GM12891 (cell line): ENCODE measurements at regions not wholly inside any gene's neighbourhood (a gene's known extent, or its start where the extent isn't known, plus 50 kb on each side); places are given as distances from the start of the nearest gene placed in this dataset.

Experiments
- DNase-seq: peaks from one replicate; pipeline ENCODE4 v3.0.0; 2011; ENCODE audit warnings: low spot score; ENCODE audit not compliant: insufficient read length
- FAIRE-seq: peaks from 2 replicates; lab custom pipeline; 2011; peaks lifted over from hg19 to GRCh38; lab: Jason Lieb, UNC
- PAX5 ChIP-seq: IDR thresholded peaks from 2 replicates; pipeline ENCODE4 v1.6.1; 2011; ENCODE audit warnings: low read length, moderate library complexity, mild to moderate bottlenecking; ENCODE audit not compliant: insufficient read depth, severe bottlenecking
- POLR2A ChIP-seq: IDR thresholded peaks from 2 replicates; pipeline ENCODE4 v1.6.1; 2011; ENCODE audit warnings: low read depth, low read length, control low read depth
- POLR2AphosphoS5 ChIP-seq: IDR thresholded peaks from 2 replicates; pipeline ENCODE4 v1.6.1; 2011; ENCODE audit warnings: low read depth, low read length, control low read depth
- POU2F2 ChIP-seq: IDR thresholded peaks from 2 replicates; pipeline ENCODE4 v1.6.1; 2011; ENCODE audit warnings: low read depth, mild to moderate bottlenecking, control low read depth, low read length, moderate library complexity
- SPI1 ChIP-seq: IDR thresholded peaks from 2 replicates; pipeline ENCODE4 v1.6.1; 2011; ENCODE audit warnings: low read depth, low read length, control low read depth
- TAF1 ChIP-seq: IDR thresholded peaks from 2 replicates; pipeline ENCODE4 v1.6.1; 2011; ENCODE audit warnings: low read depth, low read length, control low read depth

DNA sequence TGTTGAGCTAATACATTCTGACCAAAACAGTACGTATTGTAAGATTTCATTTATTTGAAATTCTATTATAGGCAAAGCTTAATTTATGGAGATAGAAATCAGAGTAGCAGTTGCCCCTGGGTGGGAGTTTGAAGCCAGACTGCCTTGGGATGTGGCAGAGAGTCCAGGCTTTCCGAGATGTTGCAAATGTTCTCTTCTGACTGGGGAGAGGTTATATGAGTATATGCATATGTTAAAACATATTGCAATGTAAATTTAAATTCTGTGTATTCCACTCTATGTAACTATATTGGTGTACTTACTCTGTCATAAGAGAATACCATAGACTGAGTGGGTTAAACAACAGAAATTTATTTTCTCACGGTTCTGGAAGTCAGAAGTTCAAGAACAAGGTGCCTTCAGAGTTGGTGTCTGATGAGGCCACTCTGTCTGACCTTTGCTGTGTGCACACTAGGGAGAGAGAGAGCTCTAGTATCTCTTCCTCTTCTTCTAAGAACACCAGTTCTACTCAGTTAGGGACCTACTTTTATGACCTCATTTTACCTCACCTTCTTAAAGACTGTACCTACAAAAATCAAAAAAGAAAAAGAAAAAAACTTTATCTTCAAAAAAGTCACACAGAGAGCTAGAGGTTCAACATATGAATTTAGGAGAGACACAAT is 299.3 kb upstream of the HS3ST1 start:
- DNase-seq (no peak), FAIRE-seq (no peak)
- TF ChIP-seq PAX5, result no peak
- no peak for TF ChIP-seq POLR2A
- TF ChIP-seq SPI1, result 0 out of 2 replicates have a peak, but pooled peaks have one; percentile 8
- no peak for TF ChIP-seq TAF1
- TF ChIP-seq POLR2AphosphoS5, result no peak
- TF ChIP-seq POU2F2, result no peak

DNA sequence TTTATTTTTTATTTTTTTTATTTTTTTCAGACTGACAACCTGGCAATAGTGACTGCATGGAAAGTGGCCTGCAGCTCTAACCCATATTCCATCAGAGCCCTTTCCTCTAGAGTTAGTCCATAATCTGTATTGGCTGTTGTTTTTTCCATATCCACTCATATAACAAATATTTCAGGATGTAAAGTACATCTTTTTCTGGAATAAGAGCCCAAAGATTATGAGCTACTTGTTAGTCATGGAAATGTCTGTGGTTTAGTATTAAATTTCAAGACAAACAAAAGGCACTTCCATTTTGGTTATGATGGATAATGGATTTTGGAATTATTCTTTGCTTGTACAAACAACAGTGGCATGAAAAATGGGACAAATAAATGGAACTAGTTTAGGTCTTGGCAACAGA is 296.0 kb upstream of the HS3ST1 start:
- TF ChIP-seq POLR2AphosphoS5 (no peak), PAX5 (no peak), SPI1 (no peak), POU2F2 (no peak), POLR2A (no peak), TAF1 (no peak)
- DNase-seq (no peak), FAIRE-seq (no peak)

DNA sequence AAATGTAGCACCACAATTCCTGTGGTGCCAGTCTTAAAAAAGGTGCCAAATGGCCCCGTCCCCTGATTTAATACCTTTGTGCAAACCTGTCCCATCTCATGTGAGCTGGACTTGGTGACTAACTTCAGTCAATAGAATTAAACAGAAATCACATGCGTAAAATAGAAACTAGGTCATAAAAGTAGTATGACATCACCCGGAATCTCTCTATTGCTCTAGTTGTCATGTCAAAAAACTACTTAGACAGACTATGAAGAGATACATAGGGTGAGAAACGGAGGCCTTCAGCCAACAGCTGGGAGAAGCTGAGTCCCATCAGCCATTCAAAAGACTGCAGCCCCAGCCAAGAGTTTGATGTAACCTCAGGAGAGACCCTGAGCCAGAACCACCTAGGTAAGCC is 293.5 kb upstream of the HS3ST1 start:
- no peak for FAIRE-seq
- TF ChIP-seq POLR2A, result no peak
- no peak for TF ChIP-seq POLR2AphosphoS5
- no peak for DNase-seq

DNA sequence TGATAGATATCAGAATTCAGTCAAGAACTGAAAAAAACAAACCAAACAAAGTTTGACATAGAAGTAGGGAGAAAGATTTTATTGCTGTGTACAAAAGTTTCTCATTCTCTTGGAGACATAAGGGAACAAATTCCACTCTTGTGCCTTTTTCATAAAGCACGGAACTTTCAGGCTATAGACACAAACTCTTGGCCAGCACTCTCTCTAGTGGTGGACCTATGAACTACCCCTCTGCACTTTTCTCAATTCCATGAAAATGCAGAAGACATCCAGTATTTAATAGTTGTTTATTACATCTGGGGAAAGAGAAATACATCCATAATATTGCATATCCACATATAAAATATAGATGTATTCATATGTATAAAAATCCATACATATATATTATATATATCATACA is 291.6 kb upstream of the HS3ST1 start:
- no peak for TF ChIP-seq POLR2A
- no peak for TF ChIP-seq SPI1
- no peak for TF ChIP-seq TAF1
- no peak for TF ChIP-seq PAX5
- no peak for TF ChIP-seq POLR2AphosphoS5
- no peak for TF ChIP-seq POU2F2
- DNase-seq (peak; percentile 5), FAIRE-seq (no peak)

DNA sequence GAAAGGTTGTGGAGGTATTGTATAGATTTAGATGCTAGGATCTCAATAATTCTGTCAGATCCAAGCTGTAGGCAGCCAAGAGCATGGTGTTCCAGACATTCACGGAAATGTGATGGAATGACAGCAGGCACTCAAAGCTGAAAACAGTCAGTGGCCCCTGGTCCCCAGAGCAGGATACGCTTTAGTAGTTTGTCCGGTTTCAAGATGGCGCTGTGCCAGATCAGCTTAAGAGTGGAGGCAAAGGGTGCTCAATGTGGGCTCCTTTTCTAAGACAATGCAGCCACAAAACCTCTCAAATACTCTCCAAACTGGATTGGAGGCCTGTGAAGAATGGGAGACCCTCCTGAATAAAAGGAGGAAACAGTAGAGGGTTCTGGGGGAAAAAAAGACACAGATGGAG is 291.2 kb upstream of the HS3ST1 start:
- DNase-seq (no peak), FAIRE-seq (no peak)
- TF ChIP-seq TAF1 (no peak), SPI1 (no peak), POU2F2 (no peak), PAX5 (no peak), POLR2AphosphoS5 (no peak), POLR2A (no peak)

DNA sequence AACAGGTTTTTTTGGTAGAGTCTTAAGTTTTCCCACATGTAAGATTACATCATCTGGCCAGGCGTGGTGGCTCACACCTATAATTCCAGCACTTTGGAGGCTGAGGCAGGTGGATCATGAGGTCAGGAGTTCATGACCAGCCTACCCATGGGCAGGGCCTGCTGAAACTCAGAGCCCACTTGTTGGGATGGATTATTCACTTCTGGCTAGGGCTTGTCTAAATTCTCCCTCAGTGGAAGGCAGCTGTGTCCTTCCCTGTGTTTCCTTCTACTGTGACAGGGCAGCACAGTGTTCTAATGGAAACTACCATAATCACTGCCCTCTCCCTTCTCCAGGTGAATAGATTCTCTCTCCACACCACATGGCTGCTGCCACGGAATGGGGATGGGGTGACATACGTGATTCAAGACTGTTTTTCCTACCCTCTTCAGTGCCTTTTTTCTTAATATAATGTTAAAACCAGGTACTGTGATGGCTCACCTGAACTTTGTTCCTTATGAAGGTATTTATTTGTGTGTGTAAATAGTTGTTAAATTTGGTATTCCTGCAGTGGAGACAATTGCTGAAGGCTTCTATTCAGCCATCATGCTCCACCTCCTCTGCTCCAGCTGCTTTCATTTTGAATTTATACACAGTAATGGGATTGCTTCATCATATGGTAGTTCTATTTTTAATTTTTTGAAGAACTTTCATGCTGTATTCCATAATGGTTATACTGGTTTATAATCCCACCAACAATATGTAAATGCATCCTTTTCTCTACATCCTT is 287.2 kb upstream of the HS3ST1 start:
- FAIRE-seq (no peak), DNase-seq (no peak)
- TF ChIP-seq TAF1 (no peak), POLR2AphosphoS5 (no peak), PAX5 (no peak), POLR2A (no peak), POU2F2 (no peak), SPI1 (no peak)

DNA sequence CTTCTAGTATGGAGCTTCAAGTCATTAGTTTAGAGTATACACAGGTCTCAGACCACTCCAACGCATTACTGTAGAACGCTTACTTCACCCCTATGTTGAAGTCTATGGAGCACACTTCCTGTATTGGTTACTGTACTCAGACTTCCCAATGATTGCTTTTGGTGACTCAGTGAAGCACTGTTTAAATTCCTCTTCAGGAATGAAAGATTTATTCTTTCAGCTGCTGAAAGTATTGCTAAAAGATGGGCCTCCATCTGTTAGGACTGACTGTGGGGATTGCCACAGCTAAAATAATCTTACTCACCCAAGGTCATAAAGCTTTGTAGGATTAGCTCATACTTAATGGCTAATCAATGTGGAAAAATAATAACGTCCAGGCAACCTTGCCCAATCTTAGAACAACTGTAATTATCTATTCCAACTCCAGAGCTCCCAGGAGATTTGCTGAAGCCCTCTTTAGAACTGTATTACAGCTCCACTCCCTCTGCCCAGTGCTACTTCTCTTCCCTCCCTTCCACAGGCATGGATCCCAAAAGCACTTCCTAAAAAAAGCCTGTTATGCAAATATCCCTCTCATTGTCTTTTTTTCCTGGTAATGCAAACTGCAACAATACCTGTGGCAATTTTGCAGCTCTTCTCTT is 281.9 kb upstream of the HS3ST1 start:
- FAIRE-seq, result no peak
- DNase-seq, result no peak
- TF ChIP-seq POU2F2, result no peak
- no peak for TF ChIP-seq SPI1
- no peak for TF ChIP-seq PAX5
- TF ChIP-seq TAF1, result no peak
- no peak for TF ChIP-seq POLR2AphosphoS5
- TF ChIP-seq POLR2A, result no peak

DNA sequence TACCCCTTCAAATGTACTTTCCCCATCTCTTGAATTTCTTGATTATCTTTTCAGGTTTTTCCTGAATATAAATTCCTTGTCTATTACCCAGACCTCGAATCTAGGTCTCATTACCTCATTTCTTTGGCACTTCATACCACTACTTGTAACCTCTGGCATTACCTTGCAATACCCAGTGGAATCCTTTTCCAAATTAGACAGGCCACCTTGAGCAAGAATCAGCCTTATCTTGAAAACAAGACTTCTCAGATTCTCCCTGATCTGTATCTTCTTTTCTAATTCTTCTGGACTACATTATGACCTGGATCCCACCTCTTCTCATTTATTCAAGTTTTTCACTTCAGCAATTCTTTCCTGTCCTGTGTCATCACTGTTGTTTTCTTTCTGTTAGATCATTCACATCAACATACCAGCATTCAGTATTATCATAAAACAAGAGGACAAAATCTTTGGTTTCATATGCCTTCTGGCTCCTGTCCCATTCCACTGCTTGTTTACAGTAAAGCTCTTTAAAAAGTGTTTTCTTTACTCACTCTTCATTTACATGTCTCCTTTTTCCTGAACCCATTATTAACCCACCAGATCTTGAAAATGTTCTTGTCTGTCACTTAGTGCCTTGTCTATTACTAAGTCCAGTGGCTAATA is 275.6 kb upstream of the HS3ST1 start:
- DNase-seq (no peak), FAIRE-seq (no peak)
- TF ChIP-seq POLR2A (no peak), SPI1 (no peak), TAF1 (no peak), POLR2AphosphoS5 (no peak), POU2F2 (no peak), PAX5 (no peak)

DNA sequence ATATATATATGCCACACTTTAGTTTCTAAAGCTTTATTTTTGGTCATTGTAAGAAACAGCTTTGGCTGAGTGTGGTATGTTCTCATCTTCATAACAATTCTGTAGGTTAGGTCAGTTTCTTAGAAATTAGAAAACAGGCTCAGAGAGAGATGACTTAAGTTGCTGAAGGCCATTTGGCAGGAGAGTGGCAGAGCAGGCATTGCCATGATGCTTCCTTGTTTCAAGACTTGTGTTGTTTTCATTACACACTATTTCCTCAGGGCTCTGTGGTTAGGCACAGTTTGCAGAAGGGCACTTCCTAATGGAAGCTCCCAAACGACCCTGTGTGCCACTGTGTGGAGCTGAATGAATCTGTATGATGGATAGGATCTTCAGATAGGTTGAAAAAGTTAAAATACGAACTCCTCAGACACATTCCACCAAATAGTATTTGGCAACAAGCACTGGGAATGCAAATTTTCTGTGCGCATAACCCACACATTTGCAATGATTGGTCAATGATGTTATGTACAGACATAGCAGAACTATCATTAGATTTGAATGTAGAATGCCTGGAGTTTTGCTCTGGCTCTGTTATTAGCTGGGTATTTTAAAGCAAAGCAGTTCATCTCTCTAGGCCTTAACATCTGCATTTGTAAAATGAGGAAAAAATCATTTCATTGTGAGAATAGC is 274.3 kb upstream of the HS3ST1 start:
- TF ChIP-seq POU2F2 (no peak), POLR2A (no peak), SPI1 (no peak), TAF1 (no peak), POLR2AphosphoS5 (no peak), PAX5 (no peak)
- FAIRE-seq (no peak), DNase-seq (no peak)
